NCI-H345 (cell line): ENCODE measurements at regions not wholly inside any gene's neighbourhood (a gene's known extent, or its start where the extent isn't known, plus 50 kb on each side); places are given as distances from the start of the nearest gene placed in this dataset.
A peak's percentile ranks its signal among the peaks of the same experiment; 100 is the strongest.
"Not testable (repeated sequence)": the region's sequence is repeated elsewhere in the genome, so short reads cannot be mapped to it uniquely, and the experiment has no call there.

Experiments used
- DNase-seq: peaks from one replicate; lab custom pipeline; 2025; lab: John Stamatoyannopoulos, UW

DNA sequence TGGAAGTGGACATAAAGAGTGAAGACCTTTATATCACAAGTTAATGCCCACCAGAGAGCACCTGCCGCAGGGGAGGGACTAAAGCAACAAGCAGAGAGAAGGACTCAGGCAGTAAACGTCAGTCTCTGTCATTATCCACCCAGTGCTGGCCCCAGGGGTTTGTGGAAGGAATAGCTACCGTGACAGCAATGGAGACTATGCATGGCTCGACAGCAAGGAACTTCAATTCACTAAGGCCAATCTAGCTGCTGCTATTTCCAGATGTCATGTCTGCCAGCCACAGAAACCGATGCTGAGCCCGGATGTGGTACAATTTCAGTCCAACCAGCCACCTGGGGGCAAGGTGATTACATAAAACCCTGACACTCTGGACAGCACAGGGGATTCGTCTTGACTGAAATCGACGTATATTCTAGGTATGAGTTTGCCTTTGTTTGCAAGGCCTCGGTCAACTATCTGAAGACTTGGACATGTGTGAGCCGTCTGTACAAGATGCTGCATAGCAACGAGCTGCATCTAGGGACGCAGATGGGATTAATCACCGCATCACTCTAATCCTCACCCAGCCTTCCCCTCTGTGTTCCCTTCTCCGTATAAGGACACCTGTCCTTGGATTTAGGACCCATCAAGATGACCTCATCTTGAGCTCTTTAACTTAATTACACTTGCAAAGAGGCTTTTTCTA is 154.1 kb upstream of the SH3BP4 start:
- DNase-seq: no peak

DNA sequence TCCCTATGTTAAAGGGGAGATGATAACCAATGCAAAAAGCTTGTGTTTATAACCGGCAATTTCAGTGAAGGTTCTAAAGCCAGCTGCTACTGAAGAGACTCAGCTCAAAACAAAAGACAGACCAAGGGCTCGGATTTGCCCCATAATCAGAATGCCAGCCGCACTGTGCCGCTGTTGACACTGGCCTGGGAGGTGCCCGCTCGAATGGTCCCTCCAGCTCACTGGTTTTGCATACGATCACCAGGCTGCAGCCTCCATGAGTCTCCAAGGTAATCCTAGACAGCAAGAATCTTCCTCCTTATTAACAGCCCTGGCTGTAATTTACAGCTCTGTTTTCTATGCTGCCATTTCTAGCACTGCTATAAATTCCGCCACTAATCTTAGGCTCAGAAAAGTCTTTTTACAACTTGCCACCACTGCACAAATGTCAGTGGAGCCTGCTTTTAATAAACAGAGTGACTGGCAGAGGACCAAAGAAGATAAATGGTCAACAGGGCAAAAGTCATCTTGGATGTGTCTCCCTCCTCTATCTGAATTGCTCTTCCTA is 155.7 kb upstream of the SH3BP4 start:
- no peak for DNase-seq

DNA sequence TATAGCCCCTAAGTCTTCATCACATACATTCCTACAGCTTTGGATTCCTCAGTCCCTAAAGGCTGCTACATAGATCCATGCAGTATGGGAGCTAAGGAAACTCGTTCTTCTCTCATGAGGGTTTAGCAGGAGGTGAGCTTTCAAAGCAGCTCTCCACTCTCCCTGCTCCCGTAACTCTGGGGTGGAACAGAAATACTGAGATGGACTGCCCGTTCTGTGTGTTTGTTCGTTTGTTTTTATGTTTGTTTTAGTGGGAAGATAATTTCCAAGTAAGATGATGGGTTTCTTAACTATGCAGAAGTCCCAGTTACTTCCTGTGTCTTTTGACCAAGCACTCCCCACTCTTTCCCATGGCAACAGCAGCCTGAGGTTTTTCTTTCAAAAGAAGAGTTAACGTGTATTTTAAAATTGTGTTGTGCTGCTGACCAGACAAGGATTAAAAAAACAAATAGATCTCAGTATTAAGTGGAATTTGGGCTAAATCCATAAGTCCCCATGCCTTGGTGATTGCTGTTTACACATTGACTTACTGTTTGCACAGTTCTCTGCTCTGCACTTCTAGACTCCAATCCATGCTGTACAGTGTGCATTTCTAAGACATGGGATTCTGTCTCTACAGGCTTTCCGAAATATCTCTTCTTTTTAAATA is 156.4 kb upstream of the SH3BP4 start:
- DNase-seq: no peak

DNA sequence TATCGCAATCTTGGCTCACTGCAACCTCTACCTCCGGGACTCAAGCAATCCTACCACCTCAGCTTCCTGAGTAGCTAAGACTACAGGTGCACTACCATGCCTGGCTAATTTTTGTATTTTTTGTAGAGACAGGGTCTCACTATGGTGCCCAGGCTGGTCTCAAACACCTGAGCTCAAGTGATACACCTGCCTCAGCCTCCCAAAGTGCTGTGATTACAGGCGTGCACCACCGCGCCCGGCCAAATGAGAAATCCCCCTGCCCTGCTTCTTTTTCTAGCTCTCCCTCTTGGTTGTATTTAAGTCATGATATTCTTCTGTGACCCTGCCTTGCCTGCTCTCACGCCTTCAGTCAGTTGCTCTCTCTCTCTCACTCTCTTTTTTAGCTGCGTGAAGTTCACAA is 157.0 kb upstream of the SH3BP4 start:
- no peak for DNase-seq

DNA sequence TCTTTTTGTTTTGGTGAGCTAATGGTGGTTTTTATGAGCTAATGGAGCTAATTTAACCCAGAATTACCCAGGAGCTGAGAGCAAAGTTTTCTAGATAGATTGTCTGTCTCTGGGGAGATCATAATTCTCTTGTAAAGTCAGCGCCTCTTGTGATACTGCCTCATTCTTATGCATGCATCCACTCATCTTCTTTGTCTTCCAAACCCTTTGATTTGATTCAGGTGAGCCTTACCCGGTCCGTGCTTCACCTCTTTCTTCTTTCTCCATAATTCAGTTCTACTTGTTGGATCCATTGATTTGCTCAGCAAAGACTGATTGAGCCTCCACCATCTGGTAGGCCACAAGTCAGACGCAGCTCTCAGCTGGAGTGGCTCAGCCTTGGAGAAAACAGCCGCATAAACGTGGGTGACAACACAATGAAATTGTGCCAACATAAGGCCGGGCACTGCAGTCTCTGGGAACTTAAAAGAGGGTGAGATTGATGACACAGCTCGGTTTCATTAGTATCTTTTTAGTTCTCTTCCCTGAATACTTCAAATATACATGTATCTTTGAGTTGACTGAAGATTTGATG is 158.5 kb upstream of the SH3BP4 start:
- no peak for DNase-seq

DNA sequence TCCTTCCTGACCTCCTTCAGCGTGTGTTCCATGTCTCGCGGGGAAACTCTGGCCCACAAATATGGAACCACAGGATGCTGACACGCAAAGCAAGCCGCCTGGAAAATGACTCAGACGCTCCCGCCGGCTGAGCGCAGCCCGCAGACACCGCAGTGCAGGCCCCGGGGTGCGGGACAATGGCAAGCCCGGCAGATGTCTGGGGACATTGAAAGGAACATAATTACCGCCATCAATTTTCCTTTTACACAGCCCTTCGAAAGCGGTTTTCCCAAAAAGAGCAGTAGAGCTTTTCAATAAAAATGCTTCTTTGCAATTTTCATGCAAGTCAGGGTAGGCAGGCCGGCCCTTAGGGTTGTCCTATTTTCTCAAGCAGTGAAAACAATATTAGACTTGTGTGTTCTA is 159.2 kb upstream of the SH3BP4 start:
- DNase-seq: peak; percentile 64

DNA sequence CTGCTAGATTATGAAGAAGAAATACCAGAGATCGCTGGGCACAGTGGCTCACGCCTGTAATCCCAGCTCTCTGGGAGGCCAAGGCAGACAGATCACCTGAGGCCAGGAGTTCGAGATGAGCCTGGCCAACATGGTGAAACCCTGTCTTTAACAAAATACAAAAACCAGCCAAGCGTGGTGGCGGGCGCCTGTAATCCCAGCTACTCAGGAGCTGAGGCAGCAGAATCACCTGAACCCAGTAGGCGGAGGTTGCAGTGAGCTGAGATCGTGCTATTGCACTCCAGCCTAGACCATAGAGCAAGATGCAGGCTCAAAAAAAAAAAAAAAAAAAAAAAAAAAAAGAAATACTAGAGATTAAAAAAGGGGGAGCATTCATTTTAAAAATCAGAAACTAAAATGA is 159.7 kb upstream of the SH3BP4 start:
- DNase-seq: not testable (repeated sequence)

DNA sequence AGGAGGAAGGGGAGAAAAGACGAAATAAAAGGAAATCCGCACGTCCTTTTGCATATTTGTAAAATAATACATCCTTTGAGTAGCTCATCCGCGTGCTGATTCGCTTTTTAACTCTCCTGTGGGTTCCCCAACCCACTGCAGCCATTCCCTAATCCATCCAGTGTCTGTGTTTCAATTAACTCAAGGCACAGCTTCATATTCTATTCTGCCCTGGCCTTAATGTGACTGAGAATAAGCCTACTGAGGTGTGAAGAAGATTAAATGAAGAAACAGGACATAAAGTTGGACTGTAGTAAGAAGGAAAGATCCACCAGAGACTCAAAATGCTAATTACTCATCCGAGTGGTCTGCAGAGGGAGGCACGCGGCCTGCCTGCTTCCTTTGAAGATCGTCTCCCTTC is 161.4 kb upstream of the SH3BP4 start:
- no peak for DNase-seq

DNA sequence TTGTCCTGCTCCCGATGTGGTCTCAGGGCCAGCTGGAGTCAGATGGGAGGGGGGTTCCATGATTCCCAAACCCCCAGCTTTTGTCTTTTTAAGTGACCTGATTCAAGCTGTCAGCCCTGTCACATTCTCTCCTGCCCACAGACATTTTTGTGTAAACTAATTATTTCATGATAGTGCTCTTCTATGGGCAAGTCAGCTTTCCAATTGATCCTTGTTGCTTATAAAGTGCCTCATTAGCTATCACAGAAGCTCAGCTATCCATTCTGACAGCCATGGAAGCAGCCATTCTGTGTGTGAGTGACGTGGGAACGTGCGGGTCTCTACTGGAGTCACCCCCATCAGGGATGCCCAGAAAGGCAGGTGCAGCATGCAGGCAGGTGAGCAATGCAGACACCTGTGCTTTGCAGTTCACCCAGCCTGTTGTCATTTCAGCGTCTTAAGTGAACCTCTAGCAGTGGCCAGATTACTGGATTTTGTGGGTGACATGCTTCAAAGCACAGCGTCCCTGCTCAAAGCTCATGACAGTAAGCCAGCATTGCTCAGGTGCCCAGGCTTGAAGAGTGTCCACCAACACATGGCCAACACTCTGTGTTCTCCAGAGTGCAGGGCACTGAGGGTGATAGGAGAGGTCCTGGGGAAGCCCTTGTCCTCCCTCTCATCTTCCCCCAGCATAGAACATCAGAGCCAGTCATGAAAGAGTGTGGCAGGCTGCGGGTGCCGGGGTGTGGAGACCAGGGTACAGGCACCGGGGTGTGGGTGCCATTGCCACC is 162.1 kb upstream of the SH3BP4 start:
- peak; percentile 19 for DNase-seq

DNA sequence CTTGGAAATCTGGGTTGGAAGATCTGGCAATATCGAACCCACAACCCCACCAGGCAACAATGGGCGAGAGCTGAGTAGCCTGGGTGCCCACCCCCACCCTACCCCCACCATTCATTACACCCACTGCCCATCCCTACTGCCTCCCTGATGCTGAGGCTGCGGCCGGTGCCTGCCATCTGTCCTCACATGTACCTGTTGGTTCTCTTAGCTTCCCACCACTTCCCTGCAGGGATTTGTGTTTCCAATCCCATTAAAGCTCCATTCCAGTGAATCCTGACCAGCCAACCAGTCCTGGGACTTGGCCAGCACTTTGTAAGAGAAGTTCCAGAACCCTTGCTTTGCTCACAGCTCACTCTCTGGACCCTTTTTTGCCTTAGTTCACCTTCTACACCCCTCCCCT is 163.0 kb upstream of the SH3BP4 start:
- DNase-seq: no peak

DNA sequence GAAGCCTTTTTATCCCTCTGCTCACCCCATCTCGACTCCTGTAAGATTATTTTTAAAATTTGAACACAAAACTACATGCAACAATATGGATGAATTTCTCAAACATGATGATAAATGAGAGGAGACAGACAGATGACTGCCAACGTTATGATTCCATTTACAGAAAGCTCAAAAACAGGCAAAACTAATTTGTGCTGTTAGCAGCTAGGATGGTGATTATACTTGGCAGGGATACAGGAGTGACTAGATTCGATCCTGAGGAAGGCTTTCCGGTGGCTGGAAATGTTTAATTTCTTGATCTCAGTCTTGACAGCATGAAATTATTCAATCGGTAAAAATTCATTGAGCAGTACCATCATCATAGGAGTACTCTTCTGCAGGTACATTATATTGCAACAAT is 163.4 kb upstream of the SH3BP4 start:
- no peak for DNase-seq

DNA sequence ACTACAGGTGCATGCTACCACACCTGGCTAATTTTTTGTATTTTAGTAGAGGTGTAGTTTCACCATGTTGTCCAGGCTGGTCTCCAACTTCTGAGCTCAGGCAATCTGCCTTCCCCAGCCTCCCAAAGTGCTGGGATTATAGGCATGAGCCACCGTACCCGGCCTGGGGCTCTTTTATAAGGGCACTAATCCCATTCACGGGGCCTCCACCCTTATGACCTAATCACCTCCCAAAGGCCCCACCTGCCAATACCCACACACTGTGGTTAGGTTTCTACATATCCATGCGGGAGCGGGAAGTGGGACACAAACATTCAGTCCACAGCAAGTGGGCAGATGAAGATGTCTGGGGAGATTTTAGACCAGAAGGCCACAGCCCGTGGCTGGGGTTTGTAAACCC is 164.7 kb upstream of the SH3BP4 start:
- no peak for DNase-seq

DNA sequence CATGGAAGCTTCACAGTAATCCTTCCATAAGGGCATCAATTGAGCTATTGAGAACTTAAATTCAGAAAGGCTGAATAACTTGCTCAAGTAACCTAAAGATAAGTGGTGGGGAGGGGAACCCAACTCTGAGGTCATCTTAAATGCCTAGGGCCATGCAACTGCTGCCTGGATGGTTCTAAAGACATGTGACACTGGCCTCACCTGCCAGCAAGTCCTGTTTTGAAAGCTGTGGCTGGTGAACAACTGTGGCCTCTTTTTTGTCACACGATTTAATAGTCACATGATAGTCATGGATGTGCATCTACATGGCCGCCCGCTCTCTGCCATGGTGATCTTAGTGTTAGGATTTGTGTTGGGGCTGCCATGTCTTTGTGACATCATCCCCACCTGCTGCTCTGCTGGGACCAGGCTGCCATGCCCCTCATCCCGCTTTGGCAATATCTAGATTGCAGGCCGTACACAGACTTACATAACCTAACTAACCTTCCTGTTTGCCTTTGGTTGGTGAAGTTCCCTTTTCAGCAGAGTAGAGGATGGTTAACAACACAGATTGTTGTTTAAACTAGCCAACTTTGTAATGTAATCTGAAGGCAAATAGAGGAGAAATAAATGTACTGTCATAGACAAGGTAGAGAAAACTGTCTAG is 177.9 kb upstream of the SH3BP4 start:
- DNase-seq: no peak

DNA sequence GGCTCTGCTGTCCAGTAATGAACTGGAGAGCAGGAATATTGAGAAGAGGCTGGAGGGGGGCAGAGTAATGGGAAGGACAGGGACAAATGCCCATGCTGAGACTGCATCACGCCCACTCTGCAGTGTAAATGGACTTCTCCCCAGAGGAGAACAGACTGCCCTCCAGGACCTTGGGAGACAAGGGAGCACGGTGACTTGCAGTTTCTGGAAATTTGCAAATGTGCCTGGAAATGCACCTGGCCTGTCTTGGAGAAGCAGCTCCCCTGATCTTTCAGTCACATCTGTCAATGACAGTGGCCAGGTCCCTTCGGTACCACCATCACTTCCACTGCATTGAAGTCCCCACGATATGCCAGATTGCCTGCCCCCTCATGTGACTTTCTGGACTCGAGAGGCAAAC is 178.7 kb upstream of the SH3BP4 start:
- DNase-seq: no peak

DNA sequence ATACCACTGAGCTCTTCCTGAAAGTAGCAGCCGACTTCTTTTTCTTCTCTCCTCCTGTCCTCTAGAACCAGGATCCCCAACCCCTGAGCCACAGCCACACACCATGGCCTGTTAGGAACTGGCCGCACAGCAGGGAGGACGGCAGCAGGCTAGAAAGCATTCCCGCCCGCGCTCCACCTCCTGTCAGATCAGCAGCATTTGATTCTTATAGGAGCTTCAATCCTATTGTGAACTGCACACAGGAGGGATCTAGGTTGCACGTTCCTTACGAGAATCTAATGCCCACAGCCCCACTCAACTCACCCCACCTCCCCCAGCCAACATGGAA is 179.1 kb upstream of the SH3BP4 start:
- no peak for DNase-seq

DNA sequence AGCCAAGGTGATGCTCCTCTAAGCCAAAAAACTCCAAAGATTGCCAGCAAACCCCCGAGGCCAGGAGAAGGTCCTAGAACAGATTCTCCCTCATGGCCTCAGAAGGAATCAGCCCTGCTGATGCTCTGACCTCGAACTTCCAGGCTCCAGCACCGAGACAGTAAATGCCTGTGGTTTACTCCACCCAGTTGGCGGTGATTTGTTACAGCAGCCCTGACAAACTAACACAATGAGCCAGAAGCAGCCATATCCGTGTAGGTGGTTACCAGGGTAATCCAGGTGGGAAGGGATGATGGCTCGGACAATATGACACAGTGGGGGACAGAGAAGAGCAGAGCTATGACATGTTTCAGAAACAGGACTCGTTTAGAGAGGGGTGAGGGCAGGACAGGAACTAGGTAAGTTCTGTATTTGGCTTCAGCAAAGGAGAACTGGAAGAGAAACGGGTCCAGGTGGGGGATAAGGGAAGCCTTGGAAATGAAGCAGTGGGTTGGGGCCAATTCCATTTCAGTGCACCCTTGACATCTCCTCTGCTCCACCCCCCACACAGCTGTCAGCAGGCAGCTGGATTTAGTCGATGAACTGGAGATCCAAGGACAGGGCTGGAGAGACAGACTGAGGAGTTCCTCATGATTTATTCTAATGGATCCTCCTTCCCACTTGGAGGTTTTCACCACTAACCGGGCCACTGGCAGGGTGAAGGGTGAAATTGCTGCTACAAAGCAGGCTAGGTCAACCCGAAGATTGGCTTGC is 179.7 kb upstream of the SH3BP4 start:
- DNase-seq: peak; percentile 59

DNA sequence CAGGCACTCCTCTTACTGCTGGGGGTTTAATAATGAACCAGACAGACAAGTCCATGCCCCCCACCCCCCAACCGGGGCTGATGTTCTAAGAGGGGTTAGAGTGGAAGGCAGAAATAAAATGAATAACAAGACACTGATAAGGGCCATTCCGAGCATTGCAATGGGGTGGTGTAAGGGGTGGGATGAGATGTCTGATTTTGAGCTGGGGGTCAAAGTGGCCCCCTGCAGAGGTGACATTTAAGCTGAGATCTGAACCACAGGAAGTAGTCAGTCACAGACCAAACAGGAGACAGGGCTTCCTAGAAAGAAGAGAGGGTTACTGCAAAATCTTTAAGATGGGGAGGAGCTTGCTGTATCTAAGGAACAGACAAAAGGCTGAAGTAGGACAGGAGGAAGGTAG is 180.6 kb upstream of the SH3BP4 start:
- DNase-seq: no peak

DNA sequence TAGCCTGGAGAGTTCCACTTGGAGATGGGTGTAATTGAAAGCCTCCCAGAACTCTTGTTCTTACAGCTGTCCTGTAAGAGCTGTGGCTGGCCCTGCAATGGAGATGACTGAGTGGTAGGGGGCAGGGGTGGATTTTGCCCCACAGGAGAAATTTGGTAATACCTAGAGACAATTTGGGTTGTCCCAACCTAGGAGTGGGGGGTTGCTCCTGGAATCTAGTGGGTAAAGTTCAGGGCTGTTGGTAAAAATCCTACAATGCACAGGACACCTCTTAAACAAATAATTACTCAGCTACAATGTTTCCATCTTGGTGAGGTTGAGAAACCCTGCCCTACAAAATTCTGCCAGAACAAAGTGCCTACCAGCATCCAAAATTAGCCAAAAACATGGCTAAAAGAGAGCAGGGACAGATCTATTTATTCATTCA is 181.1 kb upstream of the SH3BP4 start:
- no peak for DNase-seq

DNA sequence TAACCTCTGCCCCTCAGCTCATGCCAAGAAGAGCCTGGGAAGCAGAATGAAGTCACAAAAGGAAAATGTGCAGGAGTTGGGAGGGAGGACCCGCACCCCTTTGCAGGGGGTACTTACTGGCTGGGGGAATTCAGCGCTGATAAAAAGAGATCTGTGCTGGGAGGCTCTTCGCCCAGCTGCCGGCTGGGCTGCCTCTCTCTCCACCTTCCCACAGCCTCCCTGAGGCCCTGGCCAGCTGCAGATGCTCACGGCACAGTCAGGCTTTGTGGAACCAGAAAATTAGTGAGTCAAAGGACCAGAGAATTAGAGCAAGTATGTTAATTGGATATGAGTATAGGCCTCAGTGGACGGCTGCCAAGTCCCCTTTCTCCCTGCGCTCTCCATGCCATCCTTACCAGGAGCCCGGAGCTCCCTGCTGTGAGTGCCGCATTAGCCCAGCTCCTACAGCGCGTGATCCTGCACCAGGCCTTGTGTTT is 181.7 kb upstream of the SH3BP4 start:
- peak; percentile 94 for DNase-seq

DNA sequence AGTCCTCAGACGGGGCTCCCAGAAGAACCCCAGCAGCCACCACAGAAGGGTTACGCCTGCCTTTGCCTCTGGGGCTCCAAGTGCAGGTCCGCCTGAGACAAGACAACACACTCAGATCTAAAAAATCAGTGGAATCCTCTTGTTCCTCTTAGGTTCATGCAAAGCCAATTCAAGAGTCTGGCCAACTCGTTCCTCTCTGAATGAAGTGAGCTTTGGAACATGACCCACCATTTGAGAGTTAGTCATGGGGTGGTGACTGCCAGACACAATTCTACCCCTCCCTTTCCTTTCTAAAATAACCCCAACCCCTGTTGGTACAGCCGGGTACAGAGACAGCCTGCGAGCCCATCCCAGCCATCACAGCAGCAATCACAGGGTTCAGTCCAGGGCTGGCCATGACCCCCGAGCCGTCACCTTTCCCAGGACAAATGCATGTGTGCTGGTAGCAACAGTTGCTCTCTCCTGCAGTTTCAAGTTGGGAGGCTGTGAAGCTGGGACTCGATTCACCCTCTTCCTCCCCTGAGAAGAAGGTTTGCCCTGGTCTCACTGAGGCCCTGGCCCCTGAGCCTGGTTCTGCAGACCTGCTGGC is 183.1 kb upstream of the SH3BP4 start:
- DNase-seq: no peak

DNA sequence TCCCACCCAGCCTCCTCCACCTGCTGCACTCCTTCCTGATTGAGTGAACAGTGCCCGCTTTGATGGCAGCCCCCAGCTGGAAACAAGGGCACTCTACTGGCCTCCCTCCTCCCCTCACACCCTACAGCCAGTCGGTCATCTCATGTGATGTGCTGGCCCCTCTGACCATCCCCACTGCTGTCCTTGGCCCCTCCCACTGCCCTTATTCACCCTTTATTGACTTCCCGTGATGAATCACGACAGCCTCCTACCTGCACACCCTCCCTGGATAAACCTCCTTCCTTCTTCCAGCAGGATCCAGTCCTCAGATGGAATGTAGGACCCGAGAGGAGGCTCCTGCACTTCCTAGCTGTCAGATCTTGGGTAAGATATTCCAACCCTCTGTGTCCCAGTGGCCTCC is 186.5 kb upstream of the SH3BP4 start:
- DNase-seq: no peak
